ENCODE measurements at regions not wholly inside any gene's neighbourhood (a gene's known extent, or its start where the extent isn't known, plus 50 kb on each side); places are given as distances from the start of the nearest gene placed in this dataset.

DNA sequence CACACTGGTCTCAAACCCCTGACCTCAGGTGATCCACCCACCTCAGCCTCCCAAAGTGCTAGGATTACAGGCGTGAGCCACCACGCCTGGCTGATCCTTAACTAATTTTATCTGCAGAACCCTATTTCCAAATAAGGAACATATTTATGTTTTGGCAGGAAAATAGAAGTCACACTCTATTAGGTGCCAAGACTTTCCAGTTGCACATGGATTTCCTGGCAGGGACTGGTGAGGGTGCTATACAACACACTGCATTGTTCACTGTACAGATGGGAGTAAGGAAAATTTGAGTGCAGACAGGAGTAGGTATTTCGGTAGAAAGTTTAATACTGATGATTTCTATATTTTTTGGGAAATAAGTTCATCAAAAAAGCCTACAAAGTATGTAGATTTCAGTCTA is 605.3 kb upstream of the B3GALT2 start:
- TF ChIP-seq, protein P1, sequence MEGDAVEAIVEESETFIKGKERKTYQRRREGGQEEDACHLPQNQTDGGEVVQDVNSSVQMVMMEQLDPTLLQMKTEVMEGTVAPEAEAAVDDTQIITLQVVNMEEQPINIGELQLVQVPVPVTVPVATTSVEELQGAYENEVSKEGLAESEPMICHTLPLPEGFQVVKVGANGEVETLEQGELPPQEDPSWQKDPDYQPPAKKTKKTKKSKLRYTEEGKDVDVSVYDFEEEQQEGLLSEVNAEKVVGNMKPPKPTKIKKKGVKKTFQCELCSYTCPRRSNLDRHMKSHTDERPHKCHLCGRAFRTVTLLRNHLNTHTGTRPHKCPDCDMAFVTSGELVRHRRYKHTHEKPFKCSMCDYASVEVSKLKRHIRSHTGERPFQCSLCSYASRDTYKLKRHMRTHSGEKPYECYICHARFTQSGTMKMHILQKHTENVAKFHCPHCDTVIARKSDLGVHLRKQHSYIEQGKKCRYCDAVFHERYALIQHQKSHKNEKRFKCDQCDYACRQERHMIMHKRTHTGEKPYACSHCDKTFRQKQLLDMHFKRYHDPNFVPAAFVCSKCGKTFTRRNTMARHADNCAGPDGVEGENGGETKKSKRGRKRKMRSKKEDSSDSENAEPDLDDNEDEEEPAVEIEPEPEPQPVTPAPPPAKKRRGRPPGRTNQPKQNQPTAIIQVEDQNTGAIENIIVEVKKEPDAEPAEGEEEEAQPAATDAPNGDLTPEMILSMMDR (conservative IDR thresholded peaks at IDR 0.05; ENCODE audit: low read length) = no peak
- no peak for TF ChIP-seq EZH2phosphoT487 (IDR thresholded peaks at IDR 0.05; ENCODE audit: borderline replicate concordance, low read depth, low read length)
